KMS-11 (cell line): ENCODE measurements at regions not wholly inside any gene's neighbourhood (a gene's known extent, or its start where the extent isn't known, plus 50 kb on each side); places are given as distances from the start of the nearest gene placed in this dataset.
"Not testable (repeated sequence)": the region's sequence is repeated elsewhere in the genome, so short reads cannot be mapped to it uniquely, and the experiment has no call there.

Experiments used
- H2AFZ ChIP-seq: fragments of 200-600 bp; sonication (generic); 2 replicates; pipeline ENCODE4 v1.6.1; 2016; ENCODE audit warnings: antibody characterized with exemption, mixed run types, low read depth
- H3K27ac ChIP-seq: fragments of 200-600 bp; sonication (generic); 2 replicates; pipeline ENCODE4 v1.6.1; 2016; ENCODE audit warnings: mild to moderate bottlenecking, mixed run types
- H3K27me3 ChIP-seq: fragments of 200-600 bp; sonication (generic); 2 replicates; pipeline ENCODE4 v1.6.1; 2017; ENCODE audit warnings: mild to moderate bottlenecking, low read depth, mixed run types, moderate library complexity; ENCODE audit not compliant: insufficient read depth
- H3K36me3 ChIP-seq: fragments of 200-600 bp; sonication (generic); 2 replicates; pipeline ENCODE4 v1.6.1; 2017; ENCODE audit warnings: mild to moderate bottlenecking, mixed run types; ENCODE audit not compliant: insufficient read depth
- H3K4me1 ChIP-seq: fragments of 200-600 bp; sonication (generic); 2 replicates; pipeline ENCODE4 v1.6.1; 2016; ENCODE audit warnings: mild to moderate bottlenecking, low read depth, mixed run types; ENCODE audit not compliant: poor library complexity, severe bottlenecking
- H3K4me2 ChIP-seq: fragments of 200-600 bp; sonication (generic); 2 replicates; pipeline ENCODE4 v1.7.0; 2016; ENCODE audit warnings: mild to moderate bottlenecking, mixed run types
- H3K4me3 ChIP-seq: fragments of 200-600 bp; sonication (generic); IDR thresholded peaks from 2 replicates; pipeline ENCODE4 v1.6.1; 2017; ENCODE audit warnings: low read depth, low read length, mixed read lengths; ENCODE audit not compliant: insufficient read depth
- H3K79me2 ChIP-seq: fragments of 200-600 bp; sonication (generic); 2 replicates; pipeline ENCODE4 v1.6.1; 2016; ENCODE audit warnings: low read depth, mixed run types; ENCODE audit not compliant: insufficient read depth
- H3K9ac ChIP-seq: fragments of 200-600 bp; sonication (generic); 2 replicates; pipeline ENCODE4 v1.6.1; 2016; ENCODE audit warnings: mild to moderate bottlenecking, mixed run types
- H4K20me1 ChIP-seq: fragments of 200-600 bp; sonication (generic); 2 replicates; pipeline ENCODE4 v1.6.1; 2016; ENCODE audit warnings: mild to moderate bottlenecking, mixed run types; ENCODE audit not compliant: insufficient read depth
- CTCF ChIP-seq: fragments of 200-600 bp; sonication (generic); conservative IDR thresholded peaks from 2 replicates; pipeline ENCODE4 v1.6.1; 2017; ENCODE audit warnings: low read depth, mild to moderate bottlenecking, antibody characterized with exemption, low read length, moderate library complexity, mixed read lengths

DNA sequence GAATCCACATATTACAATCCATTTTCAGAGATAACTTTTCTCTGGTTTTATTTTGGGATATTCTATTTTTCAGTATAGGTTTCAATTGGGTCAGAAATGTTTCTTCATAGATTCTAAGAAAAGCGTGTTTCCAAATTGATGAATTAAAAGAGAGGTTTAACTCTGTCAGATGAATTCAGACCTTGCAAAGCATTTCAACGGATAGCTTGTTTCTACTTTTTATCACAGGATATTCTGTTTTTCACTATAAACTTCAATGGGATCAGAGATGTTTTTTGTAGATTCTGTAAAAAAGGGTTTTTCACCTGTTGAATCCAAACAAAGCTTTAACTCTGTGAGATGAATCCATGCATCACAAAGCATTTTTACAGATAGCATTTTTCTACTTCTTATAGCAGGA, 1498.1 kb downstream of the UQCRFS1 start:
- H3K79me2 ChIP-seq, result no peaks in the 10 kb centered on the region
- H3K36me3 ChIP-seq, result no peaks in the 10 kb centered on the region
- H2AFZ ChIP-seq, result no peak overlapping the region
- no peak overlapping the region for H3K27ac ChIP-seq
- no peaks in the 10 kb centered on the region for H3K4me1 ChIP-seq
- no peak overlapping the region for H3K9ac ChIP-seq
- no peaks in the 10 kb centered on the region for H4K20me1 ChIP-seq
- no peak overlapping the region for H3K4me3 ChIP-seq
- TF ChIP-seq CTCF, result no peak
- no peak overlapping the region for H3K4me2 ChIP-seq
- no peaks in the 10 kb centered on the region for H3K27me3 ChIP-seq

GRCh38 chr19:27709496-27709895, 1503.5 kb downstream of the UQCRFS1 start:
- H3K36me3 ChIP-seq, result no peaks in the 10 kb centered on the region
- H3K4me1 ChIP-seq, result no peaks in the 10 kb centered on the region
- no peak for TF ChIP-seq CTCF
- H3K9ac ChIP-seq, result no peak overlapping the region
- no peaks in the 10 kb centered on the region for H4K20me1 ChIP-seq
- no peak overlapping the region for H3K4me3 ChIP-seq
- no peak overlapping the region for H3K27ac ChIP-seq
- no peaks in the 10 kb centered on the region for H3K27me3 ChIP-seq
- no peaks in the 10 kb centered on the region for H3K79me2 ChIP-seq
- H3K4me2 ChIP-seq, result no peak overlapping the region
- H2AFZ ChIP-seq, result no peak overlapping the region

- H3K79me2 ChIP-seq, H3K4me3 ChIP-seq, H3K27me3 ChIP-seq, H3K9ac ChIP-seq, H3K4me1 ChIP-seq, H3K27ac ChIP-seq, H4K20me1 ChIP-seq, H3K36me3 ChIP-seq, H2AFZ ChIP-seq, H3K4me2 ChIP-seq: not testable (repeated sequence)
Measured at GRCh38 chr19:27708986-27709385, 1504.0 kb downstream of the UQCRFS1 start.

DNA sequence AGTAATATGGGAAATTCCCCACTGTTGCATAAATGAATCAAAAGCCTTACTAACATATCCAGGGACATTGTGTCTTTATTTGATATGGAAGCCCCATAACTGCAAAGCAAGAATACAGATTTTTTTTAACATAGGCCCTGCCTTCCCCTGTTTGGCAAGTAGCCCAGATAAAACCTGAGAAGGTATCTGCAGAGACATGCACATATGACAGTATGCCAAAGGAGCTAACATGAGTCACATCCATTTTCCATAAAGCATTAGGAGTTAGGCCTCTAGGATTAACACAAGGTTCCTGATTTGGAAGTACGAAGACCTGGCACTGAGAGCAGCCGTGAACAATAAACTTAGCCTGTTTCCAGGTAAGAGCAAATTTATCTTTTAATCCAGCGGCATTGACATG, 1505.9 kb downstream of the UQCRFS1 start:
- not testable (repeated sequence) for H3K4me1 ChIP-seq, H3K4me3 ChIP-seq, H3K79me2 ChIP-seq, H3K9ac ChIP-seq, H2AFZ ChIP-seq, H3K27me3 ChIP-seq, H3K4me2 ChIP-seq, H3K27ac ChIP-seq, H4K20me1 ChIP-seq, H3K36me3 ChIP-seq

GRCh38 chr19:27705896-27706295, 1507.1 kb downstream of the UQCRFS1 start:
- Histone ChIP-seq H3K4me2 (no peak overlapping the region), H3K4me3 (no peak overlapping the region), H3K4me1 (no peaks in the 10 kb centered on the region), H3K79me2 (no peaks in the 10 kb centered on the region), H3K9ac (no peak overlapping the region), H3K27me3 (no peaks in the 10 kb centered on the region), H2AFZ (no peak overlapping the region), H3K36me3 (no peaks in the 10 kb centered on the region), H3K27ac (no peak overlapping the region), H4K20me1 (no peaks in the 10 kb centered on the region)
- TF ChIP-seq CTCF, result no peak
